ENCODE measurements at regions not wholly inside any gene's neighbourhood (a gene's known extent, or its start where the extent isn't known, plus 50 kb on each side); places are given as distances from the start of the nearest gene placed in this dataset.

- H2AFZ ChIP-seq (ENCODE audit: low read length), result no peak overlapping the region
- ChIA-PET POLR2A (ENCODE audit: partially characterized antibody) (no interaction called here), CTCF (ENCODE audit: partially characterized antibody) (interaction anchor here (0.8 kb wide), 1 partner anchor 9 kb away, joined by 3 read pairs; no protein-coding TSS in a partner anchor)
- no peak overlapping the region for H3K27ac ChIP-seq (ENCODE audit: low read depth, low read length)
- no peak overlapping the region for H3K9ac ChIP-seq (replicated peaks in 1 of 4; ENCODE audit: extremely low read depth in 1 of 4, low read depth in 3 of 4, low read length in 3 of 4)
- H2BK12ac ChIP-seq (ENCODE audit: low read depth, low read length), result no peak overlapping the region
- H4K5ac ChIP-seq (ENCODE audit: insufficient read length, low read depth, low read length), result no peak overlapping the region
- FAIRE-seq (no peak), DNase-seq (ENCODE audit: low read depth in 1 of 2, low spot score in 2 of 2) (no peak)
- H2BK5ac ChIP-seq (ENCODE audit: low read depth, low read length), result no peak overlapping the region
- H2BK20ac ChIP-seq (ENCODE audit: low read length), result no peak overlapping the region
- no peaks in the 10 kb centered on the region for H3K79me1 ChIP-seq (ENCODE audit: low read depth, low read length)
- no peak for TF ChIP-seq BCL11A (IDR thresholded peaks at IDR 0.05; ENCODE audit: low read depth in 2 of 2, low read length in 2 of 2)
- TF ChIP-seq KDM5A (IDR thresholded peaks at IDR 0.05; ENCODE audit: low read length), result no peak
- no peak for TF ChIP-seq MAFK (IDR thresholded peaks at IDR 0.05; ENCODE audit: low read depth, low read length)
- TF ChIP-seq EP300 (IDR thresholded peaks at IDR 0.05; ENCODE audit: borderline replicate concordance in 1 of 2, low read depth in 2 of 2, low read length in 2 of 2), result no peak
- no peak for TF ChIP-seq RNF2 (IDR thresholded peaks at IDR 0.05; ENCODE audit: borderline replicate concordance, low read depth, low read length, missing control alignments, poor library complexity, severe bottlenecking)
- TF ChIP-seq PHF8 (conservative IDR thresholded peaks at IDR 0.05; ENCODE audit: low read depth, low read length), result no peak
- TF ChIP-seq CEBPB (IDR thresholded peaks at IDR 0.05; ENCODE audit: low read depth, low read length), result no peak
- no peak for TF ChIP-seq TEAD4 (IDR thresholded peaks at IDR 0.05; ENCODE audit: low read depth, low read length)
- no peak for TF ChIP-seq POU5F1 (IDR thresholded peaks at IDR 0.05; ENCODE audit: low read depth, low read length)
- no peak for TF ChIP-seq CHD2 (IDR thresholded peaks at IDR 0.05; ENCODE audit: low read length)
- TF ChIP-seq KDM4A (IDR thresholded peaks at IDR 0.05; ENCODE audit: low read depth, low read length, severe bottlenecking), result no peak
- TF ChIP-seq EZH2 (IDR thresholded peaks at IDR 0.05; ENCODE audit: low read depth, low read length, severe bottlenecking), result no peak
- TF ChIP-seq SIRT6 (IDR thresholded peaks at IDR 0.05; ENCODE audit: low read length), result no peak
- no peak for TF ChIP-seq CBX5 (IDR thresholded peaks at IDR 0.05; ENCODE audit: low read depth, low read length)
- TF ChIP-seq TAF7 (optimal IDR thresholded peaks at IDR 0.05; ENCODE audit: borderline replicate concordance, low read depth, low read length), result no peak
- no peak overlapping the region for H3K4me2 ChIP-seq (ENCODE audit: insufficient read depth in 1 of 2, low read depth in 2 of 2, low read length in 2 of 2)
- H3K56ac ChIP-seq (replicated peaks; ENCODE audit: insufficient read length, low read depth, low read length), result no peak overlapping the region
- no peak overlapping the region for H2BK120ac ChIP-seq (replicated peaks; ENCODE audit: low read depth, low read length)
- H3K14ac ChIP-seq (ENCODE audit: insufficient read length), result no peak overlapping the region
- H3K4ac ChIP-seq (replicated peaks; ENCODE audit: insufficient read length, low read depth, low read length), result no peak overlapping the region
- H4K91ac ChIP-seq (replicated peaks; ENCODE audit: insufficient read length, low read length), result no peak overlapping the region
- no peak overlapping the region for H2AK5ac ChIP-seq (ENCODE audit: low read depth, low read length)
- H4K20me1 ChIP-seq (replicated peaks in 1 of 2; ENCODE audit: control insufficient read depth in 1 of 2, insufficient read depth in 2 of 2, low read length in 2 of 2), result no peaks in the 10 kb centered on the region
- H3K18ac ChIP-seq (ENCODE audit: extremely low read depth, low read length), result no peak overlapping the region
- H3K36me3 ChIP-seq (ENCODE audit: control insufficient read depth in 2 of 4, insufficient read depth in 4 of 4, low read length in 3 of 4), result no peaks in the 10 kb centered on the region
- H2BK15ac ChIP-seq (ENCODE audit: low read length), result no peak overlapping the region
- 79% methylated on average over 2 of the region's 2 CpGs; no CpG with 5 or more reads in 1 of the 2 experiments for WGBS, 2 experiments (ENCODE audit: extremely low coverage in 1 of 2, insufficient coverage in 1 of 2, insufficient read length in 1 of 2, insufficient replicate concordance in 2 of 2, low coverage in 1 of 2, low lambda C conversion rate in 2 of 2, missing lambda C conversion rate in 1 of 2)
- no peaks in the 10 kb centered on the region for H3K27me3 ChIP-seq (replicated peaks in 1 of 4; ENCODE audit: control insufficient read depth in 3 of 4, extremely low read depth in 1 of 4, insufficient read depth in 3 of 4, low read length in 3 of 4)
- no peaks in the 10 kb centered on the region for H3K4me1 ChIP-seq (replicated peaks in 1 of 4; ENCODE audit: control insufficient read depth in 3 of 4, insufficient read depth in 4 of 4, low read length in 3 of 4)
- no peak overlapping the region for H3K4me3 ChIP-seq (ENCODE audit: extremely low read depth in 1 of 4, insufficient read depth in 2 of 4, low read depth in 3 of 4, low read length in 4 of 4)
- H4K8ac ChIP-seq (ENCODE audit: extremely low read depth, insufficient read depth, low read length), result no peak overlapping the region
- H3K23me2 ChIP-seq (ENCODE audit: low read depth, low read length), result no peaks in the 10 kb centered on the region
- no peaks in the 10 kb centered on the region for H3K79me2 ChIP-seq (ENCODE audit: control insufficient read depth in 1 of 2, insufficient read depth in 2 of 2, low read length in 2 of 2)
- no peaks in the 10 kb centered on the region for H3K9me3 ChIP-seq (ENCODE audit: insufficient read depth in 2 of 2, low read depth in 1 of 2, low read length in 1 of 2)
- no peak overlapping the region for H3K23ac ChIP-seq (ENCODE audit: insufficient read length)
These were observed 324.7 kb downstream of the CXCL12 start for GRCh38 chr10:44060221-44060620.

Data from H1 (cell line).